WTC11 (cell line): ENCODE measurements at regions not wholly inside any gene's neighbourhood (a gene's known extent, or its start where the extent isn't known, plus 50 kb on each side); places are given as distances from the start of the nearest gene placed in this dataset.

ENCODE experiments used
- ATAC-seq: fragments of 200-7000 bp; cut with Tn5 transposase; 2 replicates; pipeline ENCODE4 v1.10.0; 2021; ENCODE audit warnings: mild to moderate bottlenecking, moderate library complexity
- CTCF ChIA-PET: fragments of 300-600 bp; sonication (Branson Sonifier 250); formaldehyde crosslinking; loops from one replicate; lab custom pipeline; 2021; ENCODE audit warnings: antibody characterized with exemption; lab: Charles Lee
- POLR2A ChIA-PET: fragments of 350-600 bp; sonication (Branson Sonifier 250); formaldehyde crosslinking; loops from one replicate; lab custom pipeline; 2021; ENCODE audit warnings: antibody characterized with exemption; lab: Charles Lee
- DNase-seq: peaks from one replicate; pipeline ENCODE4 v3.0.0; 2021; ENCODE audit warnings: low spot score
- H3K27ac Mint-ChIP-seq: 2 replicates; pipeline ENCODE4 v1.8.0; 2021; ENCODE audit warnings: mixed read lengths
- H3K27me3 Mint-ChIP-seq: 2 replicates; pipeline ENCODE4 v1.8.0; 2021; ENCODE audit warnings: low read depth, mild to moderate bottlenecking, moderate library complexity, mixed read lengths
- H3K36me3 Mint-ChIP-seq: 2 replicates; pipeline ENCODE4 v1.8.0; 2021; ENCODE audit warnings: mixed read lengths
- H3K4me1 Mint-ChIP-seq: 2 replicates; pipeline ENCODE4 v1.8.0; 2022; ENCODE audit warnings: mixed read lengths
- H3K4me3 Mint-ChIP-seq: 2 replicates; pipeline ENCODE4 v1.8.0; 2021; ENCODE audit warnings: mild to moderate bottlenecking, moderate library complexity, mixed read lengths
- H3K9me3 Mint-ChIP-seq: 2 replicates; pipeline ENCODE4 v1.8.0; 2021; ENCODE audit warnings: mixed read lengths
- ERG ChIP-seq: fragments of 250-450 bp; sonication (Bioruptor Pico); IDR thresholded peaks from 2 replicates; pipeline ENCODE4 v1.8.0; 2021; ENCODE audit warnings: mild to moderate bottlenecking
- ESRRA ChIP-seq: sonication (generic); formaldehyde crosslinking; IDR thresholded peaks from 2 replicates; pipeline ENCODE4 v1.8.1; 2022; ENCODE audit warnings: mild to moderate bottlenecking, missing genetic modification reagents, borderline replicate concordance
- FOXP4 ChIP-seq: sonication (generic); formaldehyde crosslinking; IDR thresholded peaks from 2 replicates; pipeline ENCODE4 v1.8.0; 2022; ENCODE audit warnings: mild to moderate bottlenecking, missing genetic modification reagents
- GABPB1 ChIP-seq: sonication (generic); formaldehyde crosslinking; IDR thresholded peaks from 2 replicates; pipeline ENCODE4 v1.8.1; 2023; ENCODE audit warnings: mild to moderate bottlenecking, missing genetic modification reagents
- KAT7 ChIP-seq: sonication (generic); formaldehyde crosslinking; IDR thresholded peaks from 2 replicates; pipeline ENCODE4 v1.8.1; 2023; ENCODE audit warnings: missing genetic modification reagents, mild to moderate bottlenecking, borderline replicate concordance
- NFYB ChIP-seq: sonication (generic); formaldehyde crosslinking; conservative IDR thresholded peaks from 2 replicates; pipeline ENCODE4 v1.8.0; 2022; ENCODE audit warnings: low read depth, missing genetic modification reagents
- PRDM15 ChIP-seq: sonication (generic); formaldehyde crosslinking; IDR thresholded peaks from 2 replicates; pipeline ENCODE4 v1.8.0; 2022; ENCODE audit warnings: missing genetic modification reagents
- PREB ChIP-seq: sonication (generic); formaldehyde crosslinking; IDR thresholded peaks from 2 replicates; pipeline ENCODE4 v1.8.1; 2022; ENCODE audit warnings: mild to moderate bottlenecking, missing genetic modification reagents, moderate library complexity, borderline replicate concordance
- PRRX2 ChIP-seq: fragments of 250-450 bp; sonication (Bioruptor Pico); IDR thresholded peaks from 2 replicates; pipeline ENCODE4 v1.8.0; 2021; ENCODE audit warnings: mild to moderate bottlenecking
- SMAD3 ChIP-seq: sonication (generic); formaldehyde crosslinking; IDR thresholded peaks from 2 replicates; pipeline ENCODE4 v1.8.0; 2022; ENCODE audit warnings: missing genetic modification reagents, mild to moderate bottlenecking, borderline replicate concordance
- SMAD4 ChIP-seq: sonication (generic); formaldehyde crosslinking; IDR thresholded peaks from 2 replicates; pipeline ENCODE4 v1.8.0; 2022; ENCODE audit warnings: mild to moderate bottlenecking, missing genetic modification reagents
- SP1 ChIP-seq: sonication (generic); formaldehyde crosslinking; conservative IDR thresholded peaks from 2 replicates; pipeline ENCODE4 v1.8.1; 2022; ENCODE audit warnings: missing genetic modification reagents
- TEAD1 ChIP-seq: sonication (generic); formaldehyde crosslinking; IDR thresholded peaks from 2 replicates; pipeline ENCODE4 v1.8.0; 2022; ENCODE audit warnings: mild to moderate bottlenecking, missing genetic modification reagents
- ZBTB43 ChIP-seq: sonication (generic); formaldehyde crosslinking; IDR thresholded peaks from 2 replicates; pipeline ENCODE4 v1.8.1; 2023; ENCODE audit warnings: mild to moderate bottlenecking, missing genetic modification reagents
- ZNF317 ChIP-seq: sonication (generic); formaldehyde crosslinking; IDR thresholded peaks from 2 replicates; pipeline ENCODE4 v1.8.1; 2023; ENCODE audit warnings: low read depth, mild to moderate bottlenecking, moderate library complexity, missing genetic modification reagents, borderline replicate concordance
- ZNF423 ChIP-seq: fragments of 250-450 bp; sonication (Bioruptor Pico); IDR thresholded peaks from 2 replicates; pipeline ENCODE4 v2.1.2; 2022; ENCODE audit warnings: mild to moderate bottlenecking, moderate library complexity
- TF ChIP-seq, protein P1 (sequence below): sonication (generic); formaldehyde crosslinking; IDR thresholded peaks from 2 replicates; pipeline ENCODE4 v1.8.1; 2022; ENCODE audit warnings: low read depth, missing genetic modification reagents, borderline replicate concordance
- TF ChIP-seq, protein P2 (sequence below): fragments of 250-450 bp; sonication (Bioruptor Pico); IDR thresholded peaks from 2 replicates; pipeline ENCODE4 v1.9.0; 2021; ENCODE audit warnings: moderate library complexity, mild to moderate bottlenecking, inconsistent platforms, borderline replicate concordance
- TF ChIP-seq, protein P3 (sequence below): sonication (generic); formaldehyde crosslinking; conservative IDR thresholded peaks from 2 replicates; pipeline ENCODE4 v1.8.1; 2022; ENCODE audit warnings: mild to moderate bottlenecking, missing genetic modification reagents

DNA sequence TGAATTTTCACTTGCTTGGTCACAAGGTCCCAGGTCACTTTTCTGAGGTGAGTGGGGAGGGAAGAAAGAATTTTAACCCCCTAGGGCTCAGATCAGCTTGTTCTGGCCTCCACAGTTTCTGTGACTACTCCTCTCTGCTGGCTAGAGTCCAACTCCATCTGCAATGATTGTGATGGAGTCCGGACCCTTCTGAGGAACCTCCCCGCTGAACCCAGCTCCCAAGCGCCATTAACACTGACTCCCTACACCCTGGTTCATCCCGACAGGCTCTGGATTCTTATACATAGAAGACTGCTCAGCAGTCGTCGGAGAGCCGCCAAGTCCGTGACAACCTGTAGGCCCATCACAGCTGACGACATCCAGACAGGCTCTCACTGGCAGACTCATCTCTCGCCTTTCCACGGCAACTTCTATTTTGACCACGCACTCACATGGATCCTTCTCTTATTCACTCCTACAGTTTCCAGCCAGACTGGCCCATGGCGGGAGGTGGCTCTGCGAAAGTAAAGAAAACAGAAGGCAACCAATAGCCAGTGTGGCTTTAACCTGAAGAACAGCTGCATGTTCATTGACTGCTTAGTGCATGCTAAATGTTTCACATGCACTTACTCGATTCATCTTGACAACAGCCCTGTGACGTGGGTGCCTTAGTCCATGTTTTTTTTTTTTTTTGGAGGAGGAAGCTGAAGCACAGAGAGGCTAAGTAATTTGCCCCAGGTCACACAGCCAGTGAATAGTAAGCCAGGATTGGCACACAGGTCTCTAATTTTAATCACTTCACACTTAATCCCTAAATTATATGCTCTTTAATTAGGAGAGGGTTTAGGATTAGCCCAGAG, 68.0 kb upstream of the PRDM11 start (continued):
- TF ChIP-seq, protein P1, sequence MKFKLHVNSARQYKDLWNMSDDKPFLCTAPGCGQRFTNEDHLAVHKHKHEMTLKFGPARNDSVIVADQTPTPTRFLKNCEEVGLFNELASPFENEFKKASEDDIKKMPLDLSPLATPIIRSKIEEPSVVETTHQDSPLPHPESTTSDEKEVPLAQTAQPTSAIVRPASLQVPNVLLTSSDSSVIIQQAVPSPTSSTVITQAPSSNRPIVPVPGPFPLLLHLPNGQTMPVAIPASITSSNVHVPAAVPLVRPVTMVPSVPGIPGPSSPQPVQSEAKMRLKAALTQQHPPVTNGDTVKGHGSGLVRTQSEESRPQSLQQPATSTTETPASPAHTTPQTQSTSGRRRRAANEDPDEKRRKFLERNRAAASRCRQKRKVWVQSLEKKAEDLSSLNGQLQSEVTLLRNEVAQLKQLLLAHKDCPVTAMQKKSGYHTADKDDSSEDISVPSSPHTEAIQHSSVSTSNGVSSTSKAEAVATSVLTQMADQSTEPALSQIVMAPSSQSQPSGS (CRISPR knock-in tag): no peak
- no peak for TF ChIP-seq ERG (CRISPR knock-in tag)
- no peak for TF ChIP-seq GABPB1 (CRISPR knock-in tag)
- no peak for TF ChIP-seq PRDM15 (CRISPR knock-in tag)
- TF ChIP-seq ESRRA (CRISPR knock-in tag): no peak
- TF ChIP-seq ZBTB43: no peak

DNA sequence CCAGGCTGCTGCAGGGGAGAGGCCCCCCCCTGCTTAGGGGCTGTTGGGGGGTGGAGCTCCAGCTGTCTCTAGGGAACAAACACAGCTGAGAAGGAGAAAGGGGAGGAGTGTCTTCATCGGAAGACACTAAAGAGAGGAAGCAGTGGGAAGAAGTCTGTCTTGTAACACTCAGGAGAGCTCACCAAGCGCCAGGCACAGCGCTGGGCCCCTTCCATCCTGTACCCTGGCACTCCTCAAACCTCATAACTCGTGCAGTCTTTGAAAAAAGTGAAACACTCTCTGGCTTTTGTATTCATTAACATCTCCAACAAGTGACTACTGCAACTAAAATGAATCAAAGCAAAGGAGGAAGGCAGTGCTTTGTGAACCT, 67.4 kb upstream of the PRDM11 start:
- no peaks in the 10 kb centered on the region for H3K36me3 Mint-ChIP-seq
- DNase-seq (no peak), ATAC-seq (no peak)
- no peaks in the 10 kb centered on the region; the same call in 1 of the 2 replicates for H3K27me3 Mint-ChIP-seq
- H3K4me1 Mint-ChIP-seq: peaks cover 45% of the 10 kb centered on the region
- no peak overlapping the region for H3K27ac Mint-ChIP-seq
- no peak overlapping the region for H3K4me3 Mint-ChIP-seq
- ChIA-PET POLR2A (no interaction called here), CTCF (interaction anchor here (1.1 to 3.0 kb wide), 5 partner anchors 9 to 152 kb away, joined by 3 to 18 read pairs (median 6); no protein-coding TSS in a partner anchor)
- H3K9me3 Mint-ChIP-seq: no peaks in the 10 kb centered on the region
- no peak for TF ChIP-seq ZNF317
- TF ChIP-seq, protein P2, sequence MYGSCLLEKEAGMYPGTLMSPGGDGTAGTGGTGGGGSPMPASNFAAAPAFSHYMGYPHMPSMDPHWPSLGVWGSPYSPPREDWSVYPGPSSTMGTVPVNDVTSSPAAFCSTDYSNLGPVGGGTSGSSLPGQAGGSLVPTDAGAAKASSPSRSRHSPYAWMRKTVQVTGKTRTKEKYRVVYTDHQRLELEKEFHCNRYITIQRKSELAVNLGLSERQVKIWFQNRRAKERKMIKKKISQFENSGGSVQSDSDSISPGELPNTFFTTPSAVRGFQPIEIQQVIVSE (CRISPR knock-in tag): no peak

DNA sequence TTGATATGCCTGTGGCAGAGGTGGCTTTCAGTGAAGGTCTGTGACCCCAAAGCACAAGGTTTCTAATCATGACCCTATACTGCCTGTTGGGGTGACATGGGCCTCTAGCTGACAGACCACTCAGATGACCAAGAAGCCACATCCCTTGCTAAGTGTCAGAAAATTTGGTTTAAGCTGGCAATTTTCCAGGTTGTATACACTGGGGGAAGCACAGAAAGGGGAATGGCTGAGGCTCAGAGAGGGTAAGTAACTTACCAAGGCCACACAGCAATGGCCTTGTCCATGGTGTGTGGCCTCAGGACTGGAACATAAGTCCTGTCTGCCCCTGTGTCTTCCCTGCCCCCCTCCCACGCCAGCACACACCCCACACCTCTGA, 66.9 kb upstream of the PRDM11 start:
- peaks cover 49% of the 10 kb centered on the region for H3K4me1 Mint-ChIP-seq
- no peaks in the 10 kb centered on the region; the same call in 1 of the 2 replicates for H3K27me3 Mint-ChIP-seq
- TF ChIP-seq NFYB (CRISPR knock-in tag) (no peak), ZNF317 (no peak), PREB (CRISPR knock-in tag) (no peak), ZNF423 (CRISPR knock-in tag) (no peak), SMAD3 (CRISPR knock-in tag) (no peak), FOXP4 (CRISPR knock-in tag) (no peak), TEAD1 (CRISPR knock-in tag) (no peak), SMAD4 (CRISPR knock-in tag) (no peak), PRRX2 (CRISPR knock-in tag) (no peak), SP1 (no peak), KAT7 (no peak)
- TF ChIP-seq, protein P3, sequence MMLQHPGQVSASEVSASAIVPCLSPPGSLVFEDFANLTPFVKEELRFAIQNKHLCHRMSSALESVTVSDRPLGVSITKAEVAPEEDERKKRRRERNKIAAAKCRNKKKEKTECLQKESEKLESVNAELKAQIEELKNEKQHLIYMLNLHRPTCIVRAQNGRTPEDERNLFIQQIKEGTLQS (CRISPR knock-in tag): no peak
- ATAC-seq (no peak), DNase-seq (no peak)
- no peaks in the 10 kb centered on the region for H3K36me3 Mint-ChIP-seq
- CTCF ChIA-PET: interaction anchor here (1.1 to 5.4 kb wide), 8 partner anchors 8 to 152 kb away, joined by 3 to 58 read pairs (median 5); no protein-coding TSS in a partner anchor
- no peak overlapping the region for H3K4me3 Mint-ChIP-seq
- H3K27ac Mint-ChIP-seq: no peak overlapping the region
- no peaks in the 10 kb centered on the region for H3K9me3 Mint-ChIP-seq
- POLR2A ChIA-PET: no interaction called here
